ENCODE measurements at regions not wholly inside any gene's neighbourhood (a gene's known extent, or its start where the extent isn't known, plus 50 kb on each side); places are given as distances from the start of the nearest gene placed in this dataset.
"Not testable (repeated sequence)": the region's sequence is repeated elsewhere in the genome, so short reads cannot be mapped to it uniquely, and the experiment has no call there.

GRCh38 chr20:26086195-26086594 lies 389.5 kb upstream of the ZNF337 start:
- TF ChIP-seq, protein P1, sequence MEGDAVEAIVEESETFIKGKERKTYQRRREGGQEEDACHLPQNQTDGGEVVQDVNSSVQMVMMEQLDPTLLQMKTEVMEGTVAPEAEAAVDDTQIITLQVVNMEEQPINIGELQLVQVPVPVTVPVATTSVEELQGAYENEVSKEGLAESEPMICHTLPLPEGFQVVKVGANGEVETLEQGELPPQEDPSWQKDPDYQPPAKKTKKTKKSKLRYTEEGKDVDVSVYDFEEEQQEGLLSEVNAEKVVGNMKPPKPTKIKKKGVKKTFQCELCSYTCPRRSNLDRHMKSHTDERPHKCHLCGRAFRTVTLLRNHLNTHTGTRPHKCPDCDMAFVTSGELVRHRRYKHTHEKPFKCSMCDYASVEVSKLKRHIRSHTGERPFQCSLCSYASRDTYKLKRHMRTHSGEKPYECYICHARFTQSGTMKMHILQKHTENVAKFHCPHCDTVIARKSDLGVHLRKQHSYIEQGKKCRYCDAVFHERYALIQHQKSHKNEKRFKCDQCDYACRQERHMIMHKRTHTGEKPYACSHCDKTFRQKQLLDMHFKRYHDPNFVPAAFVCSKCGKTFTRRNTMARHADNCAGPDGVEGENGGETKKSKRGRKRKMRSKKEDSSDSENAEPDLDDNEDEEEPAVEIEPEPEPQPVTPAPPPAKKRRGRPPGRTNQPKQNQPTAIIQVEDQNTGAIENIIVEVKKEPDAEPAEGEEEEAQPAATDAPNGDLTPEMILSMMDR (conservative IDR thresholded peaks at IDR 0.05; ENCODE audit: low read length): not testable (repeated sequence)
- TF ChIP-seq EZH2phosphoT487 (IDR thresholded peaks at IDR 0.05; ENCODE audit: borderline replicate concordance): not testable (repeated sequence)

All from Loucy (cell line).